Spleen (tissue), 11 donors: ENCODE measurements at regions not wholly inside any gene's neighbourhood (a gene's known extent, or its start where the extent isn't known, plus 50 kb on each side); places are given as distances from the start of the nearest gene placed in this dataset.

Experiments
- DNase-seq: peaks from one replicate; pipeline ENCODE4 v3.0.0-alpha.2; 2020
- H3K27ac ChIP-seq, 8 donors: fragments of 200-600 bp; sonication (generic) in 7 of 8; 1 replicate in 4 of 8; 2 replicates in 4 of 8; pipeline versions ENCODE4 v1.5.0 to v1.8.0; 2016 to 2021; ENCODE audit warnings: inconsistent platforms in 4 of 8, mild to moderate bottlenecking in 4 of 8, moderate library complexity in 1 of 8
- H3K27me3 ChIP-seq, 7 donors: fragments of 200-600 bp; sonication (generic) in 6 of 7; replicated peaks in 1 of 7; 1 replicate in 4 of 7; 2 replicates in 3 of 7; pipeline versions ENCODE4 v1.5.0 to v1.8.0; 2016 to 2021; ENCODE audit warnings: inconsistent platforms in 3 of 7, mild to moderate bottlenecking in 1 of 7
- H3K36me3 ChIP-seq, 6 donors: fragments of 200-600 bp; sonication (generic) in 5 of 6; 1 replicate in 4 of 6; 2 replicates in 2 of 6; pipeline versions ENCODE4 v1.5.0 to v1.8.0; 2016 to 2021; ENCODE audit warnings: inconsistent platforms in 2 of 6
- H3K4me1 ChIP-seq, 6 donors: fragments of 200-600 bp; sonication (generic) in 5 of 6; 1 replicate in 3 of 6; 2 replicates in 3 of 6; pipeline versions ENCODE4 v1.5.0 to v1.8.0; 2016 to 2021; ENCODE audit warnings: inconsistent platforms in 3 of 6
- H3K4me3 ChIP-seq, 8 donors: fragments of 200-600 bp; sonication (generic) in 7 of 8; 1 replicate in 4 of 8; 2 replicates in 4 of 8; pipeline versions ENCODE4 v1.5.0 to v1.8.0; 2016 to 2021; ENCODE audit warnings: inconsistent platforms in 4 of 8, mild to moderate bottlenecking in 4 of 8, moderate library complexity in 2 of 8
- H3K9me3 ChIP-seq, 8 donors: fragments of 200-600 bp; sonication (generic) in 7 of 8; 1 replicate in 4 of 8; 2 replicates in 4 of 8; pipeline versions ENCODE4 v1.5.0 to v1.8.0; 2016 to 2021; ENCODE audit warnings: inconsistent platforms in 4 of 8
- CTCF ChIP-seq, 11 experiments: fragments of 200-600 bp in 7 of 11; fragments of 450-650 bp in 4 of 11; sonication (generic) in 4 of 11; IDR thresholded peaks in 8 of 11; conservative IDR thresholded peaks in 3 of 11; 1 replicate in 7 of 11; 2 replicates in 4 of 11; pipeline versions ENCODE4 v1.4.0 to v1.8.0; 2016 to 2021; ENCODE audit warnings: antibody characterized with exemption in 11 of 11, inconsistent platforms in 4 of 11, mild to moderate bottlenecking in 1 of 11
- POLR2A ChIP-seq, 3 donors: fragments of 450-650 bp; IDR thresholded peaks; one replicate each; pipeline ENCODE4 v1.5.1; 2017; ENCODE audit warnings: antibody characterized with exemption in 3 of 3, mild to moderate bottlenecking in 1 of 3
- POLR2AphosphoS5 ChIP-seq, 3 donors: sonication (generic); formaldehyde crosslinking; IDR thresholded peaks; one replicate each; pipeline ENCODE4 v1.5.1; 2017; ENCODE audit warnings: antibody characterized with exemption in 3 of 3
- WGBS, 5 donors: extraction: QIAGEN DNeasy Blood & Tissue Kit in 3 of 5; methylation state at CpG; one replicate each; pipeline versions ENCODE4 v1.1.5 to v1.1.7; 2013 to 2018; 5-methylcytosine and 5-hydroxymethylcytosine counted together
- intact Hi-C: fragments of 100-400 bp; cut with DNase I; formaldehyde crosslinking; loops from one replicate; pipeline ENCODE4 v1.15.0; 2023; ENCODE audit warnings: low total_unique reads
- donor health status: healthy with polysubstance abuse.
- donor health status: DM: no; HTN: no; CAD: no; lungs with moderate emphysema.
- donor health status: DM: no; HTN: no; CAD: no.
- donor health status: Bipolar disorder and iron deficiency.
- donor health status: healthy.
- donor health status: DM: no; HTN: no; CAD: no.
- donor health status: DM: yes; HTN: yes; CAD: no.

- TF ChIP-seq CTCF (IDR thresholded peaks at IDR 0.05 in 8 of 11, conservative IDR thresholded peaks at IDR 0.05 in 3 of 11) (no peak), POLR2AphosphoS5 (IDR thresholded peaks at IDR 0.05) (peak in 1 of 3 donors; percentile 52)
- no peaks in the 10 kb centered on the region for H3K27me3 ChIP-seq
- no peaks in the 10 kb centered on the region for H3K9me3 ChIP-seq
- no peaks in the 10 kb centered on the region for H3K36me3 ChIP-seq
- WGBS, 5 donors, result 73 to 93% (median 86%) methylated on average over 2 of the region's 2 CpGs
- H3K4me3 ChIP-seq, result no peak overlapping the region
- intact Hi-C loops, result no loop called here
- no peak for DNase-seq
- H3K27ac ChIP-seq, result peak overlapping the region in 2 of 8 donors; percentile 25 to 27
- peaks cover 0 to 24% (median 7%) of the 10 kb centered on the region in 6 donors for H3K4me1 ChIP-seq
Measured at GRCh38 chr9:115202960-115203751, 85.2 kb upstream of the TNC start.

- intact Hi-C loops, result no loop called here
- 39 to 78% (median 68%) methylated on average over 1 of the region's 1 CpG for WGBS, 5 donors
Measured at GRCh38 chr9:115204904-115205453, 87.0 kb upstream of the TNC start.

GRCh38 chr9:115207003-115207836, 89.3 kb upstream of the TNC start:
- H3K4me3 ChIP-seq, result no peak overlapping the region
- no peaks in the 10 kb centered on the region for H3K36me3 ChIP-seq
- 31 to 59% (median 45%) methylated on average over 3 of the region's 3 CpGs for WGBS, 5 donors
- peaks cover 0 to 39% (median 10%) of the 10 kb centered on the region in 6 donors for H3K4me1 ChIP-seq
- intact Hi-C loops, result no loop called here
- H3K9me3 ChIP-seq, result no peaks in the 10 kb centered on the region
- no peaks in the 10 kb centered on the region for H3K27me3 ChIP-seq
- no peak for DNase-seq
- peak overlapping the region in 4 of 8 donors; percentile 4 to 44 (median 34) for H3K27ac ChIP-seq
- no peak for TF ChIP-seq CTCF (IDR thresholded peaks at IDR 0.05 in 8 of 11, conservative IDR thresholded peaks at IDR 0.05 in 3 of 11)

More at GRCh38 chr9:115204904-115205453, 87.0 kb upstream of the TNC start:
- TF ChIP-seq CTCF (IDR thresholded peaks at IDR 0.05 in 8 of 11, conservative IDR thresholded peaks at IDR 0.05 in 3 of 11) (no peak), POLR2A (IDR thresholded peaks at IDR 0.05) (no peak), POLR2AphosphoS5 (IDR thresholded peaks at IDR 0.05) (no peak)
- no peak overlapping the region for H3K27ac ChIP-seq
- peaks cover 0 to 30% (median 7%) of the 10 kb centered on the region in 6 donors for H3K4me1 ChIP-seq
- no peaks in the 10 kb centered on the region for H3K36me3 ChIP-seq
- no peaks in the 10 kb centered on the region for H3K9me3 ChIP-seq
- no peak for DNase-seq
- no peaks in the 10 kb centered on the region for H3K27me3 ChIP-seq
- H3K4me3 ChIP-seq, result no peak overlapping the region

GRCh38 chr9:115208501-115208900, 90.5 kb upstream of the TNC start:
- no peak overlapping the region for H3K4me3 ChIP-seq
- peaks cover 0 to 39% (median 10%) of the 10 kb centered on the region in 6 donors for H3K4me1 ChIP-seq
- peak overlapping the region in 1 of 8 donors; percentile 41 for H3K27ac ChIP-seq
- H3K27me3 ChIP-seq, result no peaks in the 10 kb centered on the region
- H3K9me3 ChIP-seq, result no peaks in the 10 kb centered on the region
- intact Hi-C loops, result no loop called here
- no peak for TF ChIP-seq POLR2A (IDR thresholded peaks at IDR 0.05)
- no peak for TF ChIP-seq CTCF (IDR thresholded peaks at IDR 0.05 in 8 of 11, conservative IDR thresholded peaks at IDR 0.05 in 3 of 11)
- no peak for TF ChIP-seq POLR2AphosphoS5 (IDR thresholded peaks at IDR 0.05)
- H3K36me3 ChIP-seq, result no peaks in the 10 kb centered on the region
- DNase-seq, result no peak
